ENCODE measurements at regions not wholly inside any gene's neighbourhood (a gene's known extent, or its start where the extent isn't known, plus 50 kb on each side); places are given as distances from the start of the nearest gene placed in this dataset.
A peak's percentile ranks its signal among the peaks of the same experiment; 100 is the strongest.

- H3K36me3 ChIP-seq = no peaks in the 10 kb centered on the region
- 66 to 90% (median 82%) methylated on average over 3 of the region's 3 CpGs for WGBS, 5 donors
- no peak overlapping the region for H3K4me3 ChIP-seq
- H3K27me3 ChIP-seq (replicated peaks in 1 of 7) = no peaks in the 10 kb centered on the region
- no peaks in the 10 kb centered on the region for H3K9me3 ChIP-seq
- H3K27ac ChIP-seq = no peak overlapping the region
- intact Hi-C loops (cut with DNase I; ENCODE audit: low total_unique reads) = no loop called here
- no peaks in the 10 kb centered on the region for H3K4me1 ChIP-seq
- no peak for TF ChIP-seq CTCF (IDR thresholded peaks at IDR 0.05 in 8 of 11, conservative IDR thresholded peaks at IDR 0.05 in 3 of 11)
- no peak for TF ChIP-seq POLR2A (IDR thresholded peaks at IDR 0.05)
- no peak for TF ChIP-seq POLR2AphosphoS5 (IDR thresholded peaks at IDR 0.05)
- no peak for DNase-seq
Measured at GRCh38 chr21:26412885-26413284, 160.2 kb downstream of the CYYR1 start.

- WGBS, 5 donors = 70 to 82% (median 78%) methylated on average over 4 of the region's 4 CpGs
- TF ChIP-seq POLR2A (IDR thresholded peaks at IDR 0.05) = no peak
- TF ChIP-seq POLR2AphosphoS5 (IDR thresholded peaks at IDR 0.05) = no peak
- TF ChIP-seq CTCF (IDR thresholded peaks at IDR 0.05 in 8 of 11, conservative IDR thresholded peaks at IDR 0.05 in 3 of 11) = no peak
- Histone ChIP-seq H3K4me3 (no peak overlapping the region), H3K27me3 (replicated peaks in 1 of 7) (no peaks in the 10 kb centered on the region), H3K27ac (peak overlapping the region in 1 of 8 donors; percentile 2), H3K4me1 (peaks cover 0 to 9% (median 0%) of the 10 kb centered on the region in 6 donors), H3K9me3 (peaks cover 0 to 4% (median 0%) of the 10 kb centered on the region in 8 donors), H3K36me3 (no peaks in the 10 kb centered on the region)
- no peak for DNase-seq
- intact Hi-C loops (cut with DNase I; ENCODE audit: low total_unique reads) = no loop called here
Measured at GRCh38 chr21:26409735-26410134, 163.4 kb downstream of the CYYR1 start.

GRCh38 chr21:26408511-26408910 lies 164.6 kb downstream of the CYYR1 start:
- H3K27me3 ChIP-seq (replicated peaks in 1 of 7) = no peaks in the 10 kb centered on the region
- intact Hi-C loops (cut with DNase I; ENCODE audit: low total_unique reads) = no loop called here
- no peak overlapping the region for H3K4me3 ChIP-seq
- no peak for DNase-seq
- TF ChIP-seq POLR2AphosphoS5 (IDR thresholded peaks at IDR 0.05) (no peak), POLR2A (IDR thresholded peaks at IDR 0.05) (no peak), CTCF (IDR thresholded peaks at IDR 0.05 in 8 of 11, conservative IDR thresholded peaks at IDR 0.05 in 3 of 11) (no peak)
- H3K27ac ChIP-seq = no peak overlapping the region
- no peaks in the 10 kb centered on the region for H3K36me3 ChIP-seq
- peaks cover 0 to 9% (median 0%) of the 10 kb centered on the region in 6 donors for H3K4me1 ChIP-seq
- H3K9me3 ChIP-seq = peaks cover 0 to 4% (median 0%) of the 10 kb centered on the region in 8 donors

- no peaks in the 10 kb centered on the region for H3K27me3 ChIP-seq (replicated peaks in 1 of 7)
- WGBS, 5 donors = 40 to 58% (median 53%) methylated on average over 1 of the region's 1 CpG
- H3K36me3 ChIP-seq = no peaks in the 10 kb centered on the region
- H3K4me1 ChIP-seq = peaks cover 0 to 9% (median 0%) of the 10 kb centered on the region in 6 donors
- peak overlapping the region in 6 of 8 donors; percentile 39 to 75 (median 68) for H3K27ac ChIP-seq
- no peak overlapping the region for H3K4me3 ChIP-seq
- peaks cover 0 to 4% (median 0%) of the 10 kb centered on the region in 8 donors for H3K9me3 ChIP-seq
- no peak for DNase-seq
- intact Hi-C loops (cut with DNase I; ENCODE audit: low total_unique reads) = no loop called here
- no peak for TF ChIP-seq CTCF (IDR thresholded peaks at IDR 0.05 in 8 of 11, conservative IDR thresholded peaks at IDR 0.05 in 3 of 11)
- TF ChIP-seq POLR2AphosphoS5 (IDR thresholded peaks at IDR 0.05) = no peak
- no peak for TF ChIP-seq POLR2A (IDR thresholded peaks at IDR 0.05)
Measured at GRCh38 chr21:26406526-26406925, 166.6 kb downstream of the CYYR1 start.
